ENCODE measurements at regions not wholly inside any gene's neighbourhood (a gene's known extent, or its start where the extent isn't known, plus 50 kb on each side); places are given as distances from the start of the nearest gene placed in this dataset.

DNA sequence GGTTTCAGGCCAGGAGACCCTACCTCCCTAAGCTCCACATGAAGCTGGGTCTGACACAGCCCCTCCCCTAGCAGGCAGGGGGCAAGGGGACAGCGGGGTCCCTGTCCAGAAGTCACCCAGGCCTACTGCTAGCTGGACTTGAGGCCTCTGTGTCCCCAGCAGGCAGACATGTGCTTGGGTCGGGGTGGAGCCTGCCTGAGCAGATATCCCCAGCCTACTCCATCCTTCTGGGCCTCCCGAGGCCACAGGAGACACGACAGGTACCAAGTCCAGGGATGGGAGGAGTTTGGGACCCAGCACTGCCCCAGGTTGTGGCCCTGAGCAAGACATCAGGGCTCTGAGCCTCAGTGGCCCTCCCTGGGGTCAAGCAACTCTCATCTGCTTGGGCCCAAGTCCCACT lies 105.2 kb upstream of the EIF5 start:
- TF ChIP-seq, protein P1, sequence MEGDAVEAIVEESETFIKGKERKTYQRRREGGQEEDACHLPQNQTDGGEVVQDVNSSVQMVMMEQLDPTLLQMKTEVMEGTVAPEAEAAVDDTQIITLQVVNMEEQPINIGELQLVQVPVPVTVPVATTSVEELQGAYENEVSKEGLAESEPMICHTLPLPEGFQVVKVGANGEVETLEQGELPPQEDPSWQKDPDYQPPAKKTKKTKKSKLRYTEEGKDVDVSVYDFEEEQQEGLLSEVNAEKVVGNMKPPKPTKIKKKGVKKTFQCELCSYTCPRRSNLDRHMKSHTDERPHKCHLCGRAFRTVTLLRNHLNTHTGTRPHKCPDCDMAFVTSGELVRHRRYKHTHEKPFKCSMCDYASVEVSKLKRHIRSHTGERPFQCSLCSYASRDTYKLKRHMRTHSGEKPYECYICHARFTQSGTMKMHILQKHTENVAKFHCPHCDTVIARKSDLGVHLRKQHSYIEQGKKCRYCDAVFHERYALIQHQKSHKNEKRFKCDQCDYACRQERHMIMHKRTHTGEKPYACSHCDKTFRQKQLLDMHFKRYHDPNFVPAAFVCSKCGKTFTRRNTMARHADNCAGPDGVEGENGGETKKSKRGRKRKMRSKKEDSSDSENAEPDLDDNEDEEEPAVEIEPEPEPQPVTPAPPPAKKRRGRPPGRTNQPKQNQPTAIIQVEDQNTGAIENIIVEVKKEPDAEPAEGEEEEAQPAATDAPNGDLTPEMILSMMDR (IDR thresholded peaks at IDR 0.05) = no peak
- TF ChIP-seq CREM (CRISPR knock-in tag; IDR thresholded peaks at IDR 0.05) = no peak
- TF ChIP-seq ATF6 (CRISPR knock-in tag; IDR thresholded peaks at IDR 0.05) = no peak
- no peak for TF ChIP-seq ZSCAN18 (CRISPR knock-in tag; IDR thresholded peaks at IDR 0.05)
- no peak for TF ChIP-seq ATF1 (CRISPR knock-in tag; IDR thresholded peaks at IDR 0.05)
- TF ChIP-seq RELA (CRISPR knock-in tag; IDR thresholded peaks at IDR 0.05; ENCODE audit: borderline replicate concordance) = no peak

All from WTC11 (cell line).